Fibroblast of lung (primary cell): ENCODE measurements at regions not wholly inside any gene's neighbourhood (a gene's known extent, or its start where the extent isn't known, plus 50 kb on each side); places are given as distances from the start of the nearest gene placed in this dataset.

Experiments used
- DNase-seq, 2 donors: peaks; one replicate each; pipeline versions ENCODE4 v3.0.0 to v3.0.0-alpha.2; 2010; ENCODE audit warnings: low read depth in 2 of 2
- H2AFZ ChIP-seq: 2 replicates; pipeline ENCODE4 v1.5.1; 2012; ENCODE audit warnings: low read length, control low read depth, inconsistent platforms
- H3K27ac ChIP-seq: 2 replicates; pipeline ENCODE4 v1.5.1; 2011; ENCODE audit warnings: low read length, control low read depth; ENCODE audit not compliant: insufficient read depth
- H3K27me3 ChIP-seq: 2 replicates; pipeline ENCODE4 v1.5.1; 2011; ENCODE audit warnings: mild to moderate bottlenecking, low read length; ENCODE audit not compliant: control insufficient read depth, insufficient read depth
- H3K36me3 ChIP-seq: 2 replicates; pipeline ENCODE4 v1.5.1; 2011; ENCODE audit warnings: low read length; ENCODE audit not compliant: control insufficient read depth, insufficient read depth
- H3K4me1 ChIP-seq: 2 replicates; pipeline ENCODE4 v1.5.1; 2011; ENCODE audit warnings: low read length; ENCODE audit not compliant: control insufficient read depth, insufficient read depth; ENCODE audit errors: extremely low read depth
- H3K4me2 ChIP-seq: 2 replicates; pipeline ENCODE4 v1.5.1; 2011; ENCODE audit warnings: low read length, control low read depth; ENCODE audit not compliant: insufficient read depth; ENCODE audit errors: extremely low read depth
- H3K4me3 ChIP-seq, 4 experiments: fragments of 200-600 bp in 1 of 4; sonication (generic) in 1 of 4; replicated peaks in 1 of 4; 2 replicates each; pipeline ENCODE4 v1.5.1; 2011 to 2016; ENCODE audit warnings: low read length in 4 of 4, low read depth in 3 of 4, mild to moderate bottlenecking in 3 of 4, control low read depth in 2 of 4, inconsistent platforms in 1 of 4, mixed read lengths in 1 of 4; ENCODE audit not compliant: insufficient read depth in 1 of 4; ENCODE audit errors: control extremely low read depth in 1 of 4
- H3K79me2 ChIP-seq: 2 replicates; pipeline ENCODE4 v1.5.1; 2012; ENCODE audit warnings: mild to moderate bottlenecking, low read length, inconsistent platforms; ENCODE audit not compliant: control insufficient read depth, insufficient read depth
- H3K9ac ChIP-seq: 2 replicates; pipeline ENCODE4 v1.5.1; 2011; ENCODE audit warnings: mild to moderate bottlenecking, low read length, control low read depth; ENCODE audit not compliant: insufficient read depth
- H3K9me3 ChIP-seq: 2 replicates; pipeline ENCODE4 v1.5.1; 2012; ENCODE audit warnings: low read depth, low read length; ENCODE audit not compliant: control insufficient read depth, insufficient read depth
- H4K20me1 ChIP-seq: 2 replicates; pipeline ENCODE4 v1.5.1; 2011; ENCODE audit warnings: low read length; ENCODE audit not compliant: control insufficient read depth, insufficient read depth; ENCODE audit errors: extremely low read depth
- CTCF ChIP-seq, 2 donors: IDR thresholded peaks in 1 of 2; conservative IDR thresholded peaks in 1 of 2; 1 replicate in 1 of 2; 2 replicates in 1 of 2; pipeline ENCODE4 v1.5.1; 2011 to 2012; ENCODE audit warnings: low read length in 2 of 2, control low read depth in 1 of 2, inconsistent platforms in 1 of 2, low read depth in 1 of 2, mild to moderate bottlenecking in 1 of 2
- EZH2 ChIP-seq: IDR thresholded peaks from 2 replicates; pipeline ENCODE4 v1.5.1; 2012; ENCODE audit warnings: low read length, control low read depth, mild to moderate bottlenecking; ENCODE audit errors: missing control alignments

GRCh38 chr5:38752012-38752536 is 93.7 kb upstream of the OSMR start:
- no peak overlapping the region for H3K4me2 ChIP-seq
- no peak overlapping the region for H3K27ac ChIP-seq
- DNase-seq = no peak

GRCh38 chr5:38752622-38753021 is 93.2 kb upstream of the OSMR start:
- Histone ChIP-seq H3K4me3 (no peak overlapping the region), H3K36me3 (no peaks in the 10 kb centered on the region), H3K4me1 (peaks cover 10% of the 10 kb centered on the region), H3K27me3 (no peaks in the 10 kb centered on the region), H3K9ac (no peak overlapping the region), H4K20me1 (no peaks in the 10 kb centered on the region), H3K4me2 (no peak overlapping the region), H3K27ac (no peak overlapping the region), H3K79me2 (no peaks in the 10 kb centered on the region), H3K9me3 (no peaks in the 10 kb centered on the region), H2AFZ (no peak overlapping the region)
- TF ChIP-seq CTCF (conservative IDR thresholded peaks at IDR 0.05 in 1 of 2, IDR thresholded peaks at IDR 0.05 in 1 of 2; ENCODE audit: low read depth in 1 of 2, low read length in 2 of 2) (no peak), EZH2 (no peak)
- no peak for DNase-seq

More at GRCh38 chr5:38752012-38752536, 93.7 kb upstream of the OSMR start:
- H3K9me3 ChIP-seq = no peaks in the 10 kb centered on the region
- H3K27me3 ChIP-seq = no peaks in the 10 kb centered on the region
- H3K79me2 ChIP-seq = no peaks in the 10 kb centered on the region
- TF ChIP-seq CTCF (conservative IDR thresholded peaks at IDR 0.05 in 1 of 2, IDR thresholded peaks at IDR 0.05 in 1 of 2; ENCODE audit: low read depth in 1 of 2, low read length in 2 of 2) (no peak), EZH2 (no peak)
- H4K20me1 ChIP-seq = no peaks in the 10 kb centered on the region
- H3K4me3 ChIP-seq = no peak overlapping the region
- no peak overlapping the region for H2AFZ ChIP-seq
- no peaks in the 10 kb centered on the region for H3K36me3 ChIP-seq
- H3K4me1 ChIP-seq = peaks cover 10% of the 10 kb centered on the region
- H3K9ac ChIP-seq = no peak overlapping the region

GRCh38 chr5:38753141-38753540 is 92.7 kb upstream of the OSMR start:
- Histone ChIP-seq H3K4me3 (no peak overlapping the region), H4K20me1 (no peaks in the 10 kb centered on the region)

More at GRCh38 chr5:38753141-38753540, 92.7 kb upstream of the OSMR start:
- Histone ChIP-seq H3K36me3 (no peaks in the 10 kb centered on the region), H3K9ac (no peak overlapping the region), H3K27me3 (no peaks in the 10 kb centered on the region), H3K79me2 (no peaks in the 10 kb centered on the region), H3K9me3 (no peaks in the 10 kb centered on the region), H3K27ac (no peak overlapping the region), H3K4me1 (peaks cover 10% of the 10 kb centered on the region), H2AFZ (no peak overlapping the region), H3K4me2 (no peak overlapping the region)
- TF ChIP-seq CTCF (conservative IDR thresholded peaks at IDR 0.05 in 1 of 2, IDR thresholded peaks at IDR 0.05 in 1 of 2; ENCODE audit: low read depth in 1 of 2, low read length in 2 of 2) = no peak
- no peak for TF ChIP-seq EZH2
- DNase-seq = no peak
